ENCODE measurements at regions not wholly inside any gene's neighbourhood (a gene's known extent, or its start where the extent isn't known, plus 50 kb on each side); places are given as distances from the start of the nearest gene placed in this dataset.

- no peak overlapping the region for H2AFZ ChIP-seq (ENCODE audit: control insufficient read depth, low read depth, low read length)
- no peaks in the 10 kb centered on the region for H3K79me2 ChIP-seq (ENCODE audit: control insufficient read depth, insufficient read depth, low read length)
- H4K20me1 ChIP-seq (ENCODE audit: control insufficient read depth, insufficient read depth): no peaks in the 10 kb centered on the region
- intact Hi-C loops (cut with micrococcal nuclease; ENCODE audit: unreplicated experiment): no loop called here
- ChIA-PET SMC1A (ENCODE audit: uncharacterized antibody, unreplicated experiment) (no interaction called here), POLR2A (no interaction called here), CTCF (no interaction called here), RAD21 (ENCODE audit: unreplicated experiment) (no interaction called here)
- in situ Hi-C loops (cut with MboI): no loop called here
- WGBS (ENCODE audit: insufficient coverage, insufficient replicate concordance, low lambda C conversion rate, missing lambda C conversion rate): 4% methylated on average over 5 of the region's 5 CpGs
- no peak overlapping the region for H3K4me2 ChIP-seq (ENCODE audit: control insufficient read depth, insufficient read depth)
- H3K9me3 ChIP-seq (replicated peaks; ENCODE audit: control insufficient read depth, insufficient read depth, low read length): no peaks in the 10 kb centered on the region
- H3K4me3 ChIP-seq: no peak overlapping the region
- H3K4me1 ChIP-seq (ENCODE audit: control insufficient read depth, insufficient read depth, low read length): no peaks in the 10 kb centered on the region
- BruUV-seq (replicated peaks): no TSS peak
- H3K27me3 ChIP-seq (replicated peaks in 1 of 2; ENCODE audit: control insufficient read depth in 2 of 2, insufficient read depth in 2 of 2, low read length in 1 of 2): no peaks in the 10 kb centered on the region; a peak in 1 of 4 replicates
- H3K36me3 ChIP-seq (ENCODE audit: control insufficient read depth in 2 of 2, insufficient read depth in 2 of 2, low read length in 1 of 2): no peaks in the 10 kb centered on the region
- no peak overlapping the region for H3K9ac ChIP-seq (ENCODE audit: control insufficient read depth, insufficient read depth, low read length)
- DNase-seq (ENCODE audit: low read depth, low spot score) (no peak), ATAC-seq (no peak), FAIRE-seq (no peak)
- no peak overlapping the region for H3K27ac ChIP-seq (ENCODE audit: control insufficient read depth, insufficient read depth)
- TF ChIP-seq ASH2L (IDR thresholded peaks at IDR 0.05; ENCODE audit: borderline replicate concordance, low read depth) (no peak), FOS (IDR thresholded peaks at IDR 0.05; ENCODE audit: borderline replicate concordance, extremely low read depth, insufficient read length) (no peak), SPI1 (IDR thresholded peaks at IDR 0.05; ENCODE audit: borderline replicate concordance, insufficient read depth, low read depth, low read length) (no peak), TCF7 (IDR thresholded peaks at IDR 0.05; ENCODE audit: borderline replicate concordance) (no peak), ZSCAN29 (IDR thresholded peaks at IDR 0.05) (no peak), ZNF622 (IDR thresholded peaks at IDR 0.05) (no peak), ZBED1 (IDR thresholded peaks at IDR 0.05; ENCODE audit: borderline replicate concordance) (no peak), NFXL1 (IDR thresholded peaks at IDR 0.05; ENCODE audit: borderline replicate concordance) (no peak), POU2F2 (IDR thresholded peaks at IDR 0.05; ENCODE audit: borderline replicate concordance, low read depth, low read length) (no peak), MEF2A (IDR thresholded peaks at IDR 0.05; ENCODE audit: insufficient read depth, low read depth, low read length) (no peak), KAT2A (conservative IDR thresholded peaks at IDR 0.05; ENCODE audit: control insufficient read depth, low read depth, low read length) (no peak), RBBP5 (conservative IDR thresholded peaks at IDR 0.05) (no peak), NFYA (IDR thresholded peaks at IDR 0.05; ENCODE audit: borderline replicate concordance, low read depth, low read length) (no peak), ESRRA (IDR thresholded peaks at IDR 0.05; ENCODE audit: low read length) (no peak), IRF5 (IDR thresholded peaks at IDR 0.05; ENCODE audit: borderline replicate concordance) (no peak), CBX5 (IDR thresholded peaks at IDR 0.05; ENCODE audit: low read depth) (no peak)
- TF ChIP-seq, protein P1, sequence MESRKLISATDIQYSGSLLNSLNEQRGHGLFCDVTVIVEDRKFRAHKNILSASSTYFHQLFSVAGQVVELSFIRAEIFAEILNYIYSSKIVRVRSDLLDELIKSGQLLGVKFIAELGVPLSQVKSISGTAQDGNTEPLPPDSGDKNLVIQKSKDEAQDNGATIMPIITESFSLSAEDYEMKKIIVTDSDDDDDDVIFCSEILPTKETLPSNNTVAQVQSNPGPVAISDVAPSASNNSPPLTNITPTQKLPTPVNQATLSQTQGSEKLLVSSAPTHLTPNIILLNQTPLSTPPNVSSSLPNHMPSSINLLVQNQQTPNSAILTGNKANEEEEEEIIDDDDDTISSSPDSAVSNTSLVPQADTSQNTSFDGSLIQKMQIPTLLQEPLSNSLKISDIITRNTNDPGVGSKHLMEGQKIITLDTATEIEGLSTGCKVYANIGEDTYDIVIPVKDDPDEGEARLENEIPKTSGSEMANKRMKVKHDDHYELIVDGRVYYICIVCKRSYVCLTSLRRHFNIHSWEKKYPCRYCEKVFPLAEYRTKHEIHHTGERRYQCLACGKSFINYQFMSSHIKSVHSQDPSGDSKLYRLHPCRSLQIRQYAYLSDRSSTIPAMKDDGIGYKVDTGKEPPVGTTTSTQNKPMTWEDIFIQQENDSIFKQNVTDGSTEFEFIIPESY (IDR thresholded peaks at IDR 0.05): no peak
- TF ChIP-seq, protein P2, sequence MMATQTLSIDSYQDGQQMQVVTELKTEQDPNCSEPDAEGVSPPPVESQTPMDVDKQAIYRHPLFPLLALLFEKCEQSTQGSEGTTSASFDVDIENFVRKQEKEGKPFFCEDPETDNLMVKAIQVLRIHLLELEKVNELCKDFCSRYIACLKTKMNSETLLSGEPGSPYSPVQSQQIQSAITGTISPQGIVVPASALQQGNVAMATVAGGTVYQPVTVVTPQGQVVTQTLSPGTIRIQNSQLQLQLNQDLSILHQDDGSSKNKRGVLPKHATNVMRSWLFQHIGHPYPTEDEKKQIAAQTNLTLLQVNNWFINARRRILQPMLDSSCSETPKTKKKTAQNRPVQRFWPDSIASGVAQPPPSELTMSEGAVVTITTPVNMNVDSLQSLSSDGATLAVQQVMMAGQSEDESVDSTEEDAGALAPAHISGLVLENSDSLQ (IDR thresholded peaks at IDR 0.05): no peak
Measured at GRCh38 chr9:18379073-18379811, 94.7 kb upstream of the ADAMTSL1 start.
